Endothelial cell of umbilical vein (primary cell): ENCODE measurements at regions not wholly inside any gene's neighbourhood (a gene's known extent, or its start where the extent isn't known, plus 50 kb on each side); places are given as distances from the start of the nearest gene placed in this dataset.

Experiments used
- BruUV-seq: library from RNA; stranded (reverse); fragments of 400-500 nt; replicated peaks from 2 replicates; lab custom pipeline; 2021; lab: Mats Ljungman, UMichigan
- CTCF ChIA-PET: fragments of 300-600, 350-600 bp; sonication (Branson Sonifier 250); formaldehyde crosslinking; loops from one replicate; lab custom pipeline; 2021; ENCODE audit warnings: antibody characterized with exemption, inconsistent platforms; lab: Charles Lee
- POLR2A ChIA-PET: fragments of 300-600, 350-600 bp; sonication (Branson Sonifier 250); formaldehyde crosslinking; loops from one replicate; lab custom pipeline; 2021; ENCODE audit warnings: antibody characterized with exemption, inconsistent platforms; lab: Charles Lee
- DNase-seq: peaks from one replicate; pipeline ENCODE4 v3.0.0-alpha.2; 2011; ENCODE audit warnings: low read depth, low spot score
- FAIRE-seq: peaks from 2 replicates; lab custom pipeline; 2011; peaks lifted over from hg19 to GRCh38; lab: Jason Lieb, UNC
- H2AFZ ChIP-seq: 2 replicates; pipeline ENCODE4 v1.6.0; 2012; ENCODE audit warnings: low read depth, low read length, control low read depth, inconsistent platforms
- H3K27ac ChIP-seq: 2 replicates; pipeline ENCODE4 v1.5.1; 2011; ENCODE audit warnings: low read depth, mild to moderate bottlenecking, control low read depth, low read length, moderate library complexity; ENCODE audit not compliant: insufficient read depth
- H3K27me3 ChIP-seq, 2 experiments: 2 replicates each; pipeline versions ENCODE4 v1.6.0 to v1.6.1; 2011; ENCODE audit warnings: low read length in 2 of 2, mixed read lengths in 1 of 2; ENCODE audit not compliant: control insufficient read depth in 2 of 2, insufficient read depth in 2 of 2
- H3K36me3 ChIP-seq, 2 experiments: 2 replicates in 1 of 2; 3 replicates in 1 of 2; pipeline ENCODE4 v1.5.1; 2011; ENCODE audit warnings: low read length in 2 of 2, mild to moderate bottlenecking in 1 of 2, moderate library complexity in 1 of 2; ENCODE audit not compliant: control insufficient read depth in 2 of 2, insufficient read depth in 2 of 2; ENCODE audit errors: extremely low read depth in 1 of 2
- H3K4me1 ChIP-seq: 3 replicates; pipeline ENCODE4 v1.5.1; 2011; ENCODE audit warnings: mild to moderate bottlenecking, low read length; ENCODE audit not compliant: control insufficient read depth, insufficient read depth; ENCODE audit errors: extremely low read depth
- H3K4me2 ChIP-seq: 2 replicates; pipeline ENCODE4 v1.6.1; 2011; ENCODE audit warnings: low read length, control low read depth, mixed read lengths; ENCODE audit not compliant: insufficient read depth
- H3K4me3 ChIP-seq, 3 experiments: fragments of 200-600 bp in 1 of 3; sonication (generic), shearing (Covaris generic) in 1 of 3; replicated peaks in 1 of 3; 2 replicates each; pipeline ENCODE4 v1.5.1; 2011 to 2016; ENCODE audit warnings: control low read depth in 3 of 3, low read length in 3 of 3, mild to moderate bottlenecking in 2 of 3, inconsistent platforms in 1 of 3, low read depth in 1 of 3, moderate library complexity in 1 of 3; ENCODE audit not compliant: insufficient read depth in 1 of 3
- H3K79me2 ChIP-seq: 2 replicates; pipeline ENCODE4 v1.6.0; 2012; ENCODE audit warnings: low read length, inconsistent platforms; ENCODE audit not compliant: control insufficient read depth, insufficient read depth
- H3K9ac ChIP-seq: replicated peaks from 2 replicates; pipeline ENCODE3; 2011; ENCODE audit warnings: low read length, control low read depth; ENCODE audit not compliant: insufficient read depth; ENCODE audit errors: extremely low read depth
- H3K9me1 ChIP-seq: replicated peaks from 3 replicates; pipeline ENCODE4 v1.6.0; 2011; ENCODE audit warnings: mild to moderate bottlenecking, low read length; ENCODE audit not compliant: control insufficient read depth, insufficient read depth; ENCODE audit errors: extremely low read depth
- H3K9me3 ChIP-seq: replicated peaks from 2 replicates; pipeline ENCODE4 v1.5.1; 2012; ENCODE audit warnings: low read length, inconsistent platforms; ENCODE audit not compliant: control insufficient read depth, insufficient read depth
- H4K20me1 ChIP-seq: replicated peaks from 2 replicates; pipeline ENCODE3; 2011; ENCODE audit warnings: mild to moderate bottlenecking, low read length; ENCODE audit not compliant: control insufficient read depth, insufficient read depth; ENCODE audit errors: extremely low read depth
- EZH2 ChIP-seq: IDR thresholded peaks from 2 replicates; pipeline ENCODE4 v1.6.1; 2012; ENCODE audit warnings: borderline replicate concordance, low read depth, mild to moderate bottlenecking, moderate library complexity, low read length, inconsistent platforms; ENCODE audit not compliant: severe bottlenecking
- FOS ChIP-seq: IDR thresholded peaks from 2 replicates; pipeline ENCODE4 v1.6.1; 2011; ENCODE audit warnings: mild to moderate bottlenecking, low read length, moderate library complexity, borderline replicate concordance; ENCODE audit not compliant: insufficient read depth
- GATA2 ChIP-seq: IDR thresholded peaks from 2 replicates; pipeline ENCODE4 v1.7.0; 2011; ENCODE audit warnings: low read depth, mild to moderate bottlenecking, moderate library complexity, mixed read lengths, low read length; ENCODE audit not compliant: insufficient read length, insufficient read depth
- JUN ChIP-seq: IDR thresholded peaks from 2 replicates; pipeline ENCODE4 v1.6.1; 2011; ENCODE audit warnings: borderline replicate concordance, low read depth; ENCODE audit not compliant: insufficient read length, insufficient read depth
- MYC ChIP-seq: IDR thresholded peaks from one replicate; pipeline ENCODE4 v1.6.1; 2011; ENCODE audit warnings: mild to moderate bottlenecking, low read depth, low read length
- POLR2A ChIP-seq: IDR thresholded peaks from 2 replicates; pipeline ENCODE4 v1.6.1; 2012; ENCODE audit warnings: low read depth, mild to moderate bottlenecking, control low read depth, low read length
- POLR2AphosphoS5 ChIP-seq: IDR thresholded peaks from 2 replicates; pipeline ENCODE4 v1.6.1; 2012; ENCODE audit warnings: low read depth, mild to moderate bottlenecking, control low read depth, low read length, moderate library complexity; ENCODE audit not compliant: insufficient read depth
- dilution Hi-C: fragments of 300-500 bp; cut with MboI; formaldehyde crosslinking; loops from one replicate; pipeline ENCODE4 v1.15.0; 2019; ENCODE audit warnings: low sequenced_read_pairs; ENCODE audit not compliant: extremely low pct_ligation_motif_present
- intact Hi-C: fragments of 100-400 bp; cut with micrococcal nuclease; formaldehyde crosslinking; loops from one replicate; pipeline ENCODE4 v1.10.0; 2022
- TF ChIP-seq, protein P1 (sequence below): IDR thresholded peaks from 2 replicates; pipeline ENCODE4 v1.6.1; 2011; ENCODE audit not compliant: insufficient read depth, insufficient read length
- TF ChIP-seq, protein P2 (sequence below), 2 donors: IDR thresholded peaks; 1 replicate in 1 of 2; 2 replicates in 1 of 2; pipeline ENCODE4 v1.5.1; 2011; ENCODE audit warnings: low read length in 2 of 2, mild to moderate bottlenecking in 2 of 2, moderate library complexity in 2 of 2, control low read depth in 1 of 2, inconsistent platforms in 1 of 2, low read depth in 1 of 2; ENCODE audit not compliant: insufficient read depth in 1 of 2; ENCODE audit errors: extremely low read depth in 1 of 2

DNA sequence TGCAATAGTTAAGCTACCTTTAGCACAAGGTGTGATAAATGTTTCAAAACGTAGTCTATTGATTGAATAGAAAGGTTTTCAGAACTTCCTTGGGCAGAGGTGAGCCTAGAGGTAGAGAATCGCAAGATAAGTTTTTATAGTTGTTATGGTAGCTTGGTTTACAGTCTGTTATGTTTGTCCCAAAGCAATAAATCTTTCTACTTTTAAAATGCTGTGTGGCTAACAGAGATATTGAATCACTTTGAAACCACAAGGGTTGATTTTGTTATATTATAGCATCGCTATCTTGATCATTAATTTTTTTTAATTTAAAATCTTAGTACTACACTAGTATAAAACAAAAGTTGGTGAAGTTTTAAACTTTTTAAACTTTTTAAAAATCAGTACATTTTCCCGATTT lies 126.7 kb downstream of the TMEM182 start:
- no peaks in the 10 kb centered on the region for H3K27me3 ChIP-seq
- H3K9me1 ChIP-seq: no peaks in the 10 kb centered on the region
- H4K20me1 ChIP-seq: no peaks in the 10 kb centered on the region
- ChIA-PET CTCF (no interaction called here), POLR2A (no interaction called here)
- DNase-seq (no peak), FAIRE-seq (no peak)
- no TSS peak for BruUV-seq
- H3K36me3 ChIP-seq: no peaks in the 10 kb centered on the region
- dilution Hi-C loops (no loop called here), intact Hi-C loops (no loop called here)
- TF ChIP-seq, protein P1, sequence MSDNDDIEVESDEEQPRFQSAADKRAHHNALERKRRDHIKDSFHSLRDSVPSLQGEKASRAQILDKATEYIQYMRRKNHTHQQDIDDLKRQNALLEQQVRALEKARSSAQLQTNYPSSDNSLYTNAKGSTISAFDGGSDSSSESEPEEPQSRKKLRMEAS: no peak
- TF ChIP-seq MYC: no peak
- no peak for TF ChIP-seq FOS
- no peak for TF ChIP-seq POLR2AphosphoS5
- no peak for TF ChIP-seq GATA2
- TF ChIP-seq EZH2: no peak
- TF ChIP-seq JUN: no peak
- TF ChIP-seq, protein P2, sequence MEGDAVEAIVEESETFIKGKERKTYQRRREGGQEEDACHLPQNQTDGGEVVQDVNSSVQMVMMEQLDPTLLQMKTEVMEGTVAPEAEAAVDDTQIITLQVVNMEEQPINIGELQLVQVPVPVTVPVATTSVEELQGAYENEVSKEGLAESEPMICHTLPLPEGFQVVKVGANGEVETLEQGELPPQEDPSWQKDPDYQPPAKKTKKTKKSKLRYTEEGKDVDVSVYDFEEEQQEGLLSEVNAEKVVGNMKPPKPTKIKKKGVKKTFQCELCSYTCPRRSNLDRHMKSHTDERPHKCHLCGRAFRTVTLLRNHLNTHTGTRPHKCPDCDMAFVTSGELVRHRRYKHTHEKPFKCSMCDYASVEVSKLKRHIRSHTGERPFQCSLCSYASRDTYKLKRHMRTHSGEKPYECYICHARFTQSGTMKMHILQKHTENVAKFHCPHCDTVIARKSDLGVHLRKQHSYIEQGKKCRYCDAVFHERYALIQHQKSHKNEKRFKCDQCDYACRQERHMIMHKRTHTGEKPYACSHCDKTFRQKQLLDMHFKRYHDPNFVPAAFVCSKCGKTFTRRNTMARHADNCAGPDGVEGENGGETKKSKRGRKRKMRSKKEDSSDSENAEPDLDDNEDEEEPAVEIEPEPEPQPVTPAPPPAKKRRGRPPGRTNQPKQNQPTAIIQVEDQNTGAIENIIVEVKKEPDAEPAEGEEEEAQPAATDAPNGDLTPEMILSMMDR (IDR thresholded peaks at IDR 0.05; ENCODE audit: extremely low read depth in 1 of 2, insufficient read depth in 1 of 2, low read depth in 1 of 2, low read length in 2 of 2): no peak
- no peak for TF ChIP-seq POLR2A
- no peak overlapping the region for H3K4me3 ChIP-seq
- no peaks in the 10 kb centered on the region for H3K79me2 ChIP-seq
- no peak overlapping the region for H3K9ac ChIP-seq
- H3K27ac ChIP-seq: no peak overlapping the region
- H3K9me3 ChIP-seq: no peaks in the 10 kb centered on the region
- H3K4me2 ChIP-seq: no peak overlapping the region
- no peak overlapping the region for H2AFZ ChIP-seq
- no peaks in the 10 kb centered on the region for H3K4me1 ChIP-seq
